ENCODE measurements at regions not wholly inside any gene's neighbourhood (a gene's known extent, or its start where the extent isn't known, plus 50 kb on each side); places are given as distances from the start of the nearest gene placed in this dataset.

GRCh38 chr10:44322137-44322536 is 62.8 kb downstream of the CXCL12 start:
- H3K9me3 ChIP-seq (ENCODE audit: control insufficient read depth, low read depth, low read length): no peaks in the 10 kb centered on the region
- no peak overlapping the region for H2AFZ ChIP-seq (ENCODE audit: control insufficient read depth, low read length)
- FAIRE-seq: no peak
- H3K4me2 ChIP-seq (ENCODE audit: control insufficient read depth, extremely low read depth, insufficient read depth, low read depth, low read length): no peak overlapping the region
- H3K4me3 ChIP-seq (ENCODE audit: control insufficient read depth in 2 of 3, extremely low read depth in 1 of 3, insufficient read depth in 2 of 3, low read depth in 1 of 3, low read length in 3 of 3): no peak overlapping the region
- no peaks in the 10 kb centered on the region for H3K79me2 ChIP-seq (ENCODE audit: control insufficient read depth, insufficient read depth, low read length)
- H3K36me3 ChIP-seq (ENCODE audit: control insufficient read depth in 2 of 2, extremely low read depth in 1 of 2, insufficient read depth in 2 of 2, low read length in 2 of 2): no peaks in the 10 kb centered on the region
- dilution Hi-C loops (cut with MboI; ENCODE audit: extremely low pct_ligation_motif_present, low sequenced_read_pairs): no loop called here
- H3K4me1 ChIP-seq (ENCODE audit: control insufficient read depth, extremely low read depth, insufficient read depth, low read length): no peaks in the 10 kb centered on the region
- H4K20me1 ChIP-seq (ENCODE audit: control insufficient read depth, extremely low read depth, insufficient read depth, low read length): no peaks in the 10 kb centered on the region
- H3K27me3 ChIP-seq (ENCODE audit: control insufficient read depth, extremely low read depth, insufficient read depth, low read length): no peaks in the 10 kb centered on the region
- no peak for TF ChIP-seq CTCF (optimal IDR thresholded peaks at IDR 0.05 in 1 of 3, IDR thresholded peaks at IDR 0.05 in 1 of 3, conservative IDR thresholded peaks at IDR 0.05 in 1 of 3; ENCODE audit: extremely low read depth in 1 of 3, insufficient read depth in 2 of 3, low read length in 3 of 3)
- TF ChIP-seq EZH2 (IDR thresholded peaks at IDR 0.05; ENCODE audit: low read length): no peak
- DNase-seq (ENCODE audit: low read depth, low spot score): no peak
- no peak overlapping the region for H3K9ac ChIP-seq (ENCODE audit: control insufficient read depth, extremely low read depth, insufficient read depth, low read length)
- H3K27ac ChIP-seq (ENCODE audit: control insufficient read depth, insufficient read depth, low read length): no peak overlapping the region
- H3K9me1 ChIP-seq (ENCODE audit: control insufficient read depth, extremely low read depth, insufficient read depth, low read length): no peaks in the 10 kb centered on the region

GRCh38 chr10:44320756-44321155 is 64.1 kb downstream of the CXCL12 start:
- no peak for DNase-seq (ENCODE audit: low read depth, low spot score)
- no peak overlapping the region for H3K4me3 ChIP-seq (ENCODE audit: control insufficient read depth in 2 of 3, extremely low read depth in 1 of 3, insufficient read depth in 2 of 3, low read depth in 1 of 3, low read length in 3 of 3)
- no peak overlapping the region for H3K9ac ChIP-seq (ENCODE audit: control insufficient read depth, extremely low read depth, insufficient read depth, low read length)
- dilution Hi-C loops (cut with MboI; ENCODE audit: extremely low pct_ligation_motif_present, low sequenced_read_pairs): no loop called here
- no peak overlapping the region for H3K27ac ChIP-seq (ENCODE audit: control insufficient read depth, insufficient read depth, low read length)
- TF ChIP-seq CTCF (optimal IDR thresholded peaks at IDR 0.05 in 1 of 3, IDR thresholded peaks at IDR 0.05 in 1 of 3, conservative IDR thresholded peaks at IDR 0.05 in 1 of 3; ENCODE audit: extremely low read depth in 1 of 3, insufficient read depth in 2 of 3, low read length in 3 of 3): no peak
- TF ChIP-seq EZH2 (IDR thresholded peaks at IDR 0.05; ENCODE audit: low read length): no peak
- H3K4me1 ChIP-seq (ENCODE audit: control insufficient read depth, extremely low read depth, insufficient read depth, low read length): no peaks in the 10 kb centered on the region
- H3K79me2 ChIP-seq (ENCODE audit: control insufficient read depth, insufficient read depth, low read length): no peaks in the 10 kb centered on the region
- no peaks in the 10 kb centered on the region for H3K36me3 ChIP-seq (ENCODE audit: control insufficient read depth in 2 of 2, extremely low read depth in 1 of 2, insufficient read depth in 2 of 2, low read length in 2 of 2)
- H2AFZ ChIP-seq (ENCODE audit: control insufficient read depth, low read length): no peak overlapping the region
- H3K27me3 ChIP-seq (ENCODE audit: control insufficient read depth, extremely low read depth, insufficient read depth, low read length): no peaks in the 10 kb centered on the region
- FAIRE-seq: no peak
- H3K9me3 ChIP-seq (ENCODE audit: control insufficient read depth, low read depth, low read length): no peaks in the 10 kb centered on the region
- no peaks in the 10 kb centered on the region for H3K9me1 ChIP-seq (ENCODE audit: control insufficient read depth, extremely low read depth, insufficient read depth, low read length)
- no peaks in the 10 kb centered on the region for H4K20me1 ChIP-seq (ENCODE audit: control insufficient read depth, extremely low read depth, insufficient read depth, low read length)
- no peak overlapping the region for H3K4me2 ChIP-seq (ENCODE audit: control insufficient read depth, extremely low read depth, insufficient read depth, low read depth, low read length)
